Osteocyte (in vitro differentiated cells): ENCODE measurements at regions not wholly inside any gene's neighbourhood (a gene's known extent, or its start where the extent isn't known, plus 50 kb on each side); places are given as distances from the start of the nearest gene placed in this dataset.

ENCODE experiments used
- DNase-seq: peaks from one replicate; pipeline ENCODE4 v3.0.0; 2021; ENCODE audit warnings: mixed read lengths; ENCODE audit not compliant: unreplicated experiment; ENCODE audit errors: extremely low spot score
- H3K27ac Mint-ChIP-seq: one replicate; pipeline ENCODE4 v1.8.0; 2021; ENCODE audit warnings: mild to moderate bottlenecking, mixed read lengths; ENCODE audit not compliant: unreplicated experiment
- H3K27me3 Mint-ChIP-seq: one replicate; pipeline ENCODE4 v1.8.0; 2021; ENCODE audit warnings: mixed read lengths; ENCODE audit not compliant: unreplicated experiment
- H3K36me3 Mint-ChIP-seq: one replicate; pipeline ENCODE4 v1.8.0; 2021; ENCODE audit warnings: mixed read lengths; ENCODE audit not compliant: unreplicated experiment
- H3K4me1 Mint-ChIP-seq: one replicate; pipeline ENCODE4 v1.8.0; 2021; ENCODE audit warnings: mixed read lengths; ENCODE audit not compliant: unreplicated experiment
- H3K4me3 Mint-ChIP-seq: one replicate; pipeline ENCODE4 v1.8.0; 2021; ENCODE audit warnings: mild to moderate bottlenecking, moderate library complexity, mixed read lengths; ENCODE audit not compliant: unreplicated experiment
- H3K9me3 Mint-ChIP-seq: one replicate; pipeline ENCODE4 v1.8.0; 2021; ENCODE audit warnings: mixed read lengths; ENCODE audit not compliant: unreplicated experiment
- CTCF ChIP-seq: fragments of 200-600 bp; sonication (generic); IDR thresholded peaks from 2 replicates; pipeline ENCODE4 v1.5.0; 2021; ENCODE audit warnings: antibody characterized with exemption, mild to moderate bottlenecking, moderate library complexity

GRCh38 chr4:135244696-135245095, 1043.1 kb upstream of the PABPC4L start:
- no peaks in the 10 kb centered on the region for H3K9me3 Mint-ChIP-seq

DNA sequence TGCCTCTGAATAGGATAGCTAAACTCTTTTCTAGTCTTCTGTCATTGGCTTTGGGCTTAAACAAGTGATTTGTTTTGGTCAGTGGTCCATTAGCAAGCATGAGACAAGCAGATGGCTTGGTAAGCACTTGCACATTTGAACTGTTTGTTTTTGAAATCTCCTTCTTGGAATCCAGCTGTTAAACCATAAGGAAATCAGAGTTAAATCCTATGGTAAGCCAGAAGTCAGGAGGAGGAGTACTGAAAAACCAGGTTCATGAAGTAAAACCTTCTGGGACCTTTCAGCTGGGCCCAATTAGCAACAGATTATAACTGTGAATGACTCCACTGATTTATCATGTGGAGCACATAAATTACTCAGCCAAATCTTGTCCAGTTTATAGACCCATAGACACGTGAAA, 1042.5 kb upstream of the PABPC4L start:
- no peaks in the 10 kb centered on the region for H3K27me3 Mint-ChIP-seq
- peaks cover 19% of the 10 kb centered on the region for H3K4me1 Mint-ChIP-seq
- H3K27ac Mint-ChIP-seq: peak overlapping the region; percentile 40
- no peak overlapping the region for H3K4me3 Mint-ChIP-seq
- no peak for DNase-seq
- H3K36me3 Mint-ChIP-seq: no peaks in the 10 kb centered on the region
- no peak for TF ChIP-seq CTCF
- H3K9me3 Mint-ChIP-seq: no peaks in the 10 kb centered on the region

More at GRCh38 chr4:135244696-135245095, 1043.1 kb upstream of the PABPC4L start:
- no peak for DNase-seq
- Mint-ChIP-seq H3K27ac (peak overlapping the region; percentile 62), H3K36me3 (no peaks in the 10 kb centered on the region), H3K27me3 (no peaks in the 10 kb centered on the region), H3K4me3 (no peak overlapping the region), H3K4me1 (peaks cover 19% of the 10 kb centered on the region)
- no peak for TF ChIP-seq CTCF

- Mint-ChIP-seq H3K4me3 (no peak overlapping the region), H3K27me3 (no peaks in the 10 kb centered on the region), H3K4me1 (peaks cover 35% of the 10 kb centered on the region), H3K9me3 (no peaks in the 10 kb centered on the region), H3K36me3 (no peaks in the 10 kb centered on the region), H3K27ac (no peak overlapping the region)
- DNase-seq: no peak
- no peak for TF ChIP-seq CTCF
Observed at GRCh38 chr4:135240796-135241195, 1039.2 kb upstream of the PABPC4L start.

- H3K27ac Mint-ChIP-seq: no peak overlapping the region
- peaks cover 39% of the 10 kb centered on the region for H3K4me1 Mint-ChIP-seq
- H3K4me3 Mint-ChIP-seq: no peak overlapping the region
- H3K27me3 Mint-ChIP-seq: no peaks in the 10 kb centered on the region
- no peaks in the 10 kb centered on the region for H3K9me3 Mint-ChIP-seq
- DNase-seq: no peak
- no peak for TF ChIP-seq CTCF
- H3K36me3 Mint-ChIP-seq: no peaks in the 10 kb centered on the region
Observed at GRCh38 chr4:135239964-135240363, 1038.4 kb upstream of the PABPC4L start.

GRCh38 chr4:135238940-135239339, 1037.4 kb upstream of the PABPC4L start:
- Mint-ChIP-seq H3K27me3 (no peaks in the 10 kb centered on the region), H3K27ac (no peak overlapping the region), H3K4me1 (peaks cover 41% of the 10 kb centered on the region), H3K4me3 (no peak overlapping the region), H3K36me3 (no peaks in the 10 kb centered on the region), H3K9me3 (no peaks in the 10 kb centered on the region)
- DNase-seq: no peak
- TF ChIP-seq CTCF: no peak
